GM18870 (cell line): ENCODE measurements at regions not wholly inside any gene's neighbourhood (a gene's known extent, or its start where the extent isn't known, plus 50 kb on each side); places are given as distances from the start of the nearest gene placed in this dataset.
"Not testable (repeated sequence)": the region's sequence is repeated elsewhere in the genome, so short reads cannot be mapped to it uniquely, and the experiment has no call there.

Experiments
- ATAC-seq: cut with Tn5 transposase; IDR thresholded peaks from one replicate; pipeline ENCODE4 v1.9.1; 2021; ENCODE audit warnings: moderate library complexity; ENCODE audit not compliant: unreplicated experiment

- no peak for ATAC-seq
These were observed 1230.2 kb downstream of the JRKL start for GRCh38 chr11:97620007-97620406.

- ATAC-seq = no peak
These were observed 1231.5 kb downstream of the JRKL start for GRCh38 chr11:97621282-97621681.

DNA sequence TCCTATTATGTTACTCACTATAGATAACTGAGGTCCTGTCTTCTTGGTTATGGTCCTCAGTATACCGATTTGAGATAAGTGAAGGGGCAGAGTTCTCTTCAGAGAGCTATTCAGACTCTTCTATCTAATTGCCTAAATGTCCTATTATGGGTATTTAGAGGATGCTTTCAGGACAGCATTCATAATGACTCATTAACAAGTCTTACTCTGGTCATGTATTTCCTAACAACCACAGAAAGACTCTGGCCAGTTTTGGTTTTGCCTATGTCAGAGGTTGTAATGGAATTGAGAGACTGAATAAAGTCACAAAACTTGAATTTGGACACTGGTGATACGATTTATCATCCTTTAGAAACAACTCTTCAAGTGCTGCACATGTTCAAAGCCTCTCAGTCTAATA lies 1233.0 kb downstream of the JRKL start:
- ATAC-seq = no peak

DNA sequence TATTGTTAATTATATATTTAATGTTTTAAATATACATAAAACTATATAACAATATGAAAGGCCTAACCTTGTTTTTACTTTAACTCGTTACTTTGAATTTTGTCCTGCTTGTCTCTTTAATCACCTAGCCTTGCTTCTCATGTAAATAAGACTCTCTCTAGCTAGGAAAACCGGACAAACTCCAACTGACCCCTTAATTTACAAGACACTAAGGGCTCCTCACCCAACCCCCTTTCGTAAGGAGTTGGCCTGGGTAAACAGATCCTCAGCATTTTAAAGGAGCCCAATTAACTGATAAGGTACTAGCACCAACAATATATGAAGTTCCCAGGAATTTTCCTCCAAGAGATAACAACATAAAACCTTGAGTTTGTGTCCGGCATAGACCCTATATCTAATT lies 1246.9 kb downstream of the JRKL start:
- ATAC-seq = not testable (repeated sequence)

GRCh38 chr11:97637701-97638100 lies 1247.9 kb downstream of the JRKL start:
- no peak for ATAC-seq

DNA sequence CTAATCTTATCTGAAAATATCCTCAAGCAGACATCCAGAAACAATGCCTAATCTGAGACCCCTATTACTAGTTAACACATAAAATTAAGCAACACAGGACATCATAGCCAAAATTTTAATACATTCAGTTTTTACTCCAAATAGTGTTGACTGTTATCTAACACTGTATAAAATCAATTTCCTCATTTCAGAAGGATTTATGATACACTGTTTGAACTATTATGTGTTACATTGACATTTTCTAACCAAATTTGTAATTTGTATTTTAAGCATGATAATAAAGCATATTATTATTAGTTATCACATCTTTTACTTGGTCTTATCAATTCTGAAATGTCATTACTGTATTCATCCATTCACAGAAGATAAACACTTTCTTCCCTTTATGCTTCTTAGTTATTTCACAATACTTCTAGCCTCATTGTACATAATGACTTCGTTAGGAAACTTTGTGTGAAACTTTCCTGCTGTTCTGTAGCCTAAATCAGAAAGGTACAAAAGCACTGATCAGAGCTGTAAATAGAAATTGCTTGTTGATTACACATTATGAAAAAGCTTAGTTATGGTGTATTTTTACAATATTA lies 1248.9 kb downstream of the JRKL start:
- ATAC-seq = no peak

DNA sequence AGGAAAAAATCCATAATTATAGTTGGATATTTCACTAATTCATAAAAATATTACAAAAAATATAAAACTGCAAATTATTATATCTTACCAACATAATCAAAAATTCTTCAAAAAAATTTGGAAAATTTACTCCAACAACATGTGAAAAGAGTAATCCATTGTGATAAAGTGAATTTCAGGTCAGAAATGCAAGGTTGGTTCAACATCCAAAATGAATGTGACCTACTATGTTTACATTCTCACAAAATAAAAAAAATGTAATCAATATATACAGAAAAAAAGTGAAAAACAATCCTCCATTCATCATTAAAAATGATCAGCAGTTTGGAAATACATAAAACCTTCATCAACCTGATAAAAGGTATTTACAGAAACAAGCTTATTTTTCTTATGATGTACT lies 1252.2 kb downstream of the JRKL start:
- no peak for ATAC-seq

- ATAC-seq = no peak
These were observed 1255.9 kb downstream of the JRKL start for GRCh38 chr11:97645736-97646135.

DNA sequence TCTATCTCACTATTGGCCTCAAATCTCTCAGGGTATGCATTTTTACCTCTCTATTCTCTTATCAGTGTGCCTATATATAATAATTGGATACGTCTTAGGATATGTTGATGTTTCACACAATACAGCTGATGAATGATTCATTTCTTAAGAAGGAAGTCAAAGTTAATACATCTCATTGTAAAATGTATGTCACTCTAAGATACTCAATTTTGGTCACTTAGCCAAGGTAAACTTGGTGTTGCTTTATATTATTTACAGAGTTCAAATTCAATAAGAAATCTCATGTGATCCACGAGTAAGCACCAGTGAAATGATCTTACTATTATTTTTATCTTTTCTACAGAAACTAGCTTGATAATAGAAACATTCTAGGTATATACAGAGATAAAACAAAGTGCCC lies 1266.5 kb downstream of the JRKL start:
- no peak for ATAC-seq

- no peak for ATAC-seq
These were observed 1268.0 kb downstream of the JRKL start for GRCh38 chr11:97657852-97658251.

DNA sequence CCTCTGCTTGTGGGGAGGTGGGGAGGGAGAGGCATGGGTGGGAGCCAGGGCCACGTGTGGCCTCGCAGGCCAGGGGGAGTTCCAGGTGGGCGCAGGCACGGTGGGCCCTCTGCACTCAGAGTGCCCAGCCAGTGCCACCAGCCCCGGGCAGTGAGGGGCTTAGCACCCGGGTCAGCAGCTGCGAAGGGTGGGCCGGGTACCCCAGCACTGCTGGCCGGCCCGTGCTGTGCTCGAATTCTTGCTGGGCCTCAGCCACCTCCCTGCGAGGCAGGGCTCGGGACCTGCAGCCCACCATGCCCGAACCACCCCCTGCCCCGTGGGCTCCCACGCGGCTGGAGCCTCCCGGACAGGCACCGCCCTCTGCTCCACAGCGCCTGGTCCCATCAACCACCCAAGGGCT lies 1277.2 kb downstream of the JRKL start:
- ATAC-seq = no peak

DNA sequence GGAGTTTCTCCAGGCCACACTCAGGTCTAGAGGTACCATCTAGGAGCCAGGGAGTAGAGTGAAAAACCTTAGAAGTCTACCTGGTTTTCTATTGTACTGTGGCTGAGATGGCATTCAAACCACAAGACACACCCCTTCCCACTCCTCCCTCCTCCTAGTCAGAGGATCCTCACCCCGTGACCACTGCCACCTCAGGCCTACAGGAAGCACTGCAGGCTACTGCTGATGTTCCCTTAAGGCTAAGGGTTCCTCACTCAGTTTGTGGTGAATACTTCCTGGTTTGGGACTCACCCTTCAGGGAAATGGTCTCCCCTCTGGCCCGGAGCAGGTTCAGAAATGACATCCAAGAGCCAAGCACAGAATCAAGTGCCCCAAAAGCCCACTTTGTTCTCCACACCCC lies 1293.9 kb downstream of the JRKL start:
- ATAC-seq = no peak

GRCh38 chr11:97684486-97685439 lies 1295.0 kb downstream of the JRKL start:
- no peak for ATAC-seq

DNA sequence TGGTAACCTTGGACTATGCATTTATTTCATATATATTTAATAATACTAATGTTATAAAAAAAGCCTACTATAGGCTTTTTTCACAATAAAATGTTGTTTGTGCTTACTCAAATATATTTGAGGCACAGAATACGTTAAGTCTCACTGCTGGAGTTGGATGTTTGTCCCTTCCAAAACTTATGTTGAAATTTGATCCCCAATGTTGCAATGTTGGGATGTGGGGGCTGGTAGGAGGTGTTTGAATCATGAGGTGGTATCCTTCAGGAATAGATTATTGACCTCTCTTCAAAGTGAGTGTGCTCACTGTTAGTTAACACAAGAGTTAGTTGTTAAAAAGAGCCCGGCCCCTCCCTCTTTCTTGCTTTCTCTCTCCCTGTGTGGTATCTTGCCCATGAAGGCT lies 1295.9 kb downstream of the JRKL start:
- no peak for ATAC-seq

DNA sequence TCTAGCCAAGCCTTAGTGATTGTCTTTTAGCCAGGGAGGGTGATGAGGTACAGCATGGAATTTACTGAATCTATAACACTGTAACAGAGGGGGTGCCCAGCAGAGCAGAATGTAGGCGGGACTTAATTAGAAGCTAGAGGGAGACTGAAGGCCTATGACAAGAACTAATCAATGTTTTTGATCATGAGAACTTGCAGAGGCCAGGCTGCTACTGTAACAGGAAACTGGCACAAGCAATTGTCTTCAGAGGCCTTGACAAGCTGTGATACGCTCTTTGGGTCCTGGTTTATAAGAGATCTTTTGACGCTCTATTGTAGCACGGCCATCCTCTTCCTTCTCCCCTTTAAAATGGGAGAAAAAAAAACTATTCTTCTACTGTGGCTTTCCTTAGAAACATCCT lies 1297.3 kb downstream of the JRKL start:
- no peak for ATAC-seq

DNA sequence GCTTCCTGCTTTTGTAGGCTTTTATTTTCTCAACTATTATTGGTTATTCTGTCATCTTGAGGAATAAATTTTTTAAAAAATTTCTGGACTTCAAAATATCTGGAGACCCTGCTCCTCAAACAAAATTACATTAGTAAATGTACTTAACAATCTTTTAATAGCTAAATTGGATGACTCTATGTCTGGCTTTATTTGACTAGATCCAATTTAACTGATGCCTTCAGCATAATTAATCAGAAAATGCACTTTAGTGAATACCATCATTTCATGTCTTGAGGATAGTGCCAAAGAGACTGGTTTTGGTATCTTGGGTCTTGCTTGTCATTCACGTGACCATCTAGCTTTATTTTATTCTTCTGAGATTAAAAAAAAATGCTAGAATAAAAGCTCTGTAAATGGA lies 1301.2 kb downstream of the JRKL start:
- ATAC-seq = no peak

- ATAC-seq = no peak
These were observed 1313.1 kb downstream of the JRKL start for GRCh38 chr11:97702951-97703350.

DNA sequence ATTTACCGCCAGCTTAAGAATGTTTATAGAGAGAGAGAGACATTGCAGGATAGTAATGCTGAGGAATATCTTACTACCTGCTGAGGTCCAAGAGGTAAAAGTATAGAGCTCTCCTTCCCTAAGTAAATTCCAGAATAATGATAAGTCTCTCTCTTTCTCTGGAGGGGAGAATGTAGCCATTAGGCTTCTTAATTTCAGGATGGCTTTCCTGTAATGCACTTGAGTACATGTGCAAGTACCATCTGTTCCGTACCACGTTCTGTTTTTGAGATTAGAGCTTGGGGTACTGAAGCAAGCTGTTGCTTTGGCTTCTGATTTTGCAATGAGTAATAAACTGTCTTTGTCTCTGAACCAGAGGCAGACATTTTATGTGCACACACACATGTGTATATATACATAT lies 1314.0 kb downstream of the JRKL start:
- ATAC-seq = no peak

- not testable (repeated sequence) for ATAC-seq
These were observed 1315.3 kb upstream of the CNTN5 start for GRCh38 chr11:97705441-97705840.

DNA sequence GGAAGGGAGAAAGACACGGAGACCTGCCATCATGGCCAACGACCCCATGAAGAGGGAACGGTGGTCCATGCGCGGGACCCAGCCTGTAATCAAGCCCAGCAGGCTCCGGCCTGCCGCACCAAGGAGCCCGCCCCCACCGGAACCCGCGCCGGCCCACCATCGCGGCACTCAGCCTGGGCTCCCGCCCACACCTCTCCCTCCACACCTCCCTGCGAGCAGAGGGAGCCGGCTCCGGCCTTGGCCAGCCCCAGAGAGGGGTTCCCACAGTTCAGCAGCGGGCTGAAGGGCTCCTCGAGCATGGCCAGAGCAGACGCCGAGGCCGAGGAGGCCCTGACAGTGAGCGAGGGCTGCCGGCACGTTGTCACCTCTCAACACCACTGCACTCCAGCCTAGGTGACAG lies 1302.8 kb upstream of the CNTN5 start:
- ATAC-seq = no peak

DNA sequence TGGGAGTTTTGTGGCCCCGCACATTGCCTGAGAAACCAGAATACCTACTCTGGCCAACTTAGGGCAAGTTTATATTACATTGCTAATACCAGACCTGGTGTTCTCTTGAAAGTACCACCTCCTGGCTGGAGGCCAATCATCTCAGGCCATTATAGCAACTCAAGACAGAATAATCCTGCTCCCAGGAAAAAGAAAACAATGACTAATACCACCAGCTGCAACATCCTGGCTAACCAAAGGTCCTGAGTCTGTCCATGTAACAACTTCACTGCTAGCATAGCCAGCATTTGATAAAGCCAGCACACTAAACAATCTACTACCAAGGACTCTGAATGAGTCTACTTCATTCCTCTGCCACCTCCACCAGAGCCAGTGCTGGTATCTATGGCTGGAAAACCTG lies 1298.7 kb upstream of the CNTN5 start:
- no peak for ATAC-seq

GRCh38 chr11:97722721-97723120 lies 1298.0 kb upstream of the CNTN5 start:
- ATAC-seq = no peak
